ENCODE measurements at regions not wholly inside any gene's neighbourhood (a gene's known extent, or its start where the extent isn't known, plus 50 kb on each side); places are given as distances from the start of the nearest gene placed in this dataset.
"Not testable (repeated sequence)": the region's sequence is repeated elsewhere in the genome, so short reads cannot be mapped to it uniquely, and the experiment has no call there.

DNA sequence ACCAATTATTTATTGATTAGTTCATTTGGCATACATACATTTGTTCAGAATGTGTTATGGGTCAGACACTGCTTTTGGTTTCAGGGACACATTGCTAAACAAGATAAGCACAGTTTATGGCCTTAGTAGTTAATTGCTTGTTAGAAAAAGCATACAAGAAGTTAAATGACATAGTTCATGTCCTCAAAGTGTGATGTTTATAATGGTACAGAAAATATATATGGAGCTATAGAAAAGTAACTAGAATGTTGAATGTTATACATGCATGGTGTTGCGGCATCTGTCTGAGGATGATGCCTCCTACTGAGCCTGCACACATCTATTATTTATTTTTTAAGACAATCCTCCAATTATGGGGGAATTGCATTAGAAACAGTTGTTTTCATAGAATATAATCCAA, 1476.3 kb upstream of the PCDH7 start:
- DNase-seq = no peak

DNA sequence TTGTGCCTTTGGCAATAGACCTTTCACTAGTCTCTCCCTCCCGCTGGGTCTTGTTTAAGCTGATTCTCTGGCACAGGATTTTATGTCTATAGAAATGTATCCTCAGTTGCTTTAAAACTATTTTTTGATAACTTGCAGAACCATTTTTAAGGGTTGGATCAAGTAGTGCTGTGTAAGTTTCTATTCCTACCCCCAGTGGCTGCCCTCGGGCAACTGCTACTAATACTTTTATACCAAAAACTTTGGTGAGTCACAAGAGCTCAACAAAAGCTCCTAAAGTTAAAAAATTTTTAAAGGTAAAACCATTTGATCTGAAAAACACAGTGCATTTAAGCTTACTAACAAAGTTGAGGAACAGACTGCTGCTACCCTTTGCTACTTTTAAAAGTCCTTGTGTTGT, 1460.6 kb upstream of the PCDH7 start:
- DNase-seq = no peak

DNA sequence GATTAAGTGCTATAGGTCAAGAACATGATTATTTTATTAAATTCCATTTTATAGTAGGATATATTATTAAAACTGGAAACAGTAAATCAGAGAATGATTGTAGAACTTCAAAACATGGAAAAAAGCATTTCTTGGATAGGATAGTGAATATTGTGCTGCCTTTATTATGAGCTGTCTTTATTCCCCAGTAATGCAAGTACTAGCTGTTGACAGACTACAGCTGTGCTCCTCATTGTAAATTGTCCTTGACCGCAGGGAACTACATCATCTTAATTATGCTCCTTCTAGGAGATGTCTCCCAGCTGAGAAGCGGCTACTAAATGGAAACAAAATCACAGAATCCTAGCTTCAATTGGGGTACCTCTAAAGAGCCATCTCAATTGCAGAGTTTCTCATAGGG, 1457.2 kb upstream of the PCDH7 start:
- DNase-seq = no peak

DNA sequence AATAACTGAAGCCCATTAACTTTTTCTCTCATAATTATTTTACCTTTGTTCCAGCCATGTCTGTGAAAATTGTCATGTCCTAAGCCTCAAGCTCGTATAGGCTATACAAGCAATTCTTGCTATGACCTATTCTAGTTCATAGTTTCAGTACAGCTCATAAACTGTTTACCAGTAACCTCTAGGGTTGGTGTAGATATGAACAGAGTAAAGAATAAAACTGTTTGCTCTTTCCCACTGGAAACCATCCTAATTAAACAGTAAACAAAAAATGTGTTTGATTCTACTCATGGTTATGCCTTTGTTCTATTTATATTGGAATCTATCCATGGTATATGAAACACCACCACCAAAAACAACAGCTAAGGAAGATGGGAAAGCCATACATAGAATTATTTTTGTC, 1444.0 kb upstream of the PCDH7 start:
- no peak for DNase-seq

DNA sequence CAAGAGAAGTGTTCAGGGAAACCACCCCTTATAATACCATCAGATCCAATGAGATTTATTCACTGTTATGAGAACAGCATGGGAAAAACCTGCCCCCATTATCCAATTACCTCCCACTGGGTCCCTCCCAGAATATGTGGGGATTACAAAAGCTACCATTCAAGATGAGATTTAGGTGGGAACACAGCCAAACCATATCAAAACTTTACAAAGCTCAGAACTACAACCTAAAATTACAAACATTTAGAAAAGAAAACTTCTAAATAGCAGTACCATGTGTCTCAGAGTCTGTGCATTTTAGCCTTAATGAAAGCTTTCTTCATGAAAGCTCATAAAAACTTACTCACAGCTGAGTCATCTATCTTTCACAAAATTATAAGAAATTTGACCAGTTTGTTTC, 1442.8 kb upstream of the PCDH7 start:
- peak; percentile 44 for DNase-seq

DNA sequence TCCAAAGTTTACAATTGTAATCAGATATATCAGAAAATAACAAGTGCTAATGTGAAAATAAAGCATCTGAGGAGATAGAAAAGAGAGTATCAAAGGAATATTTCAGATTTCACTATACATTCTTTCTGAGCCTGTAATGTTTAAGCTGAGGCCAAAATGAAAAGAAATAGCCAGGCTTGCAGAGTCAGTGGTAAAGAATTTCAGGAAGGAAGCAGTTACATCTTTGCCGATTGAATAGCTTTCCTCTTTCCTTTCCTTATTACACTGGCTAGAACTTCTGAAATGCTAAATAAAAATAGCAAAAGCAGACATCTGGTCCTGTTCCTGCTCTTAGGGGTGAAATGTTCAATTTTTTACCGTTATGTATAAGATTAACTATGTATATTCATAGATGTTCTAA, 1441.6 kb upstream of the PCDH7 start:
- DNase-seq = peak; percentile 65

DNA sequence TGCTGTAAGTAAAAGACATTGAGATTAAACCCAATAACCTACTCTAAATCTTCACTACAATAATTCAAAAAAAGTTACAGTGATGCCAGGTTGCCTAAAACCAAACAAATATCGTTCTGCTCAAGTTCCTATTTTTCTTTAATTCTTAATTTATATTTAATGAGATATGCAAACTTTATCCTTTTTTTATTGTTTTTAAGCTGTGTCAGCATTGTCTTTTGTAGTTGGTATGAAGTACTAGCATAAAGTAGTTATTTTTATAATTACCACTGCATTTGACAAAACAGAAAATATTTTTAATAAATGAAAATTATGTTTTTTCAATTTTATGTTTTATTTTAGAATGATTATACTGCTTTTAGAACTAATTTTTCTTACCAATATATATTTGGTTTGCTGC, 1431.1 kb upstream of the PCDH7 start:
- DNase-seq = no peak

DNA sequence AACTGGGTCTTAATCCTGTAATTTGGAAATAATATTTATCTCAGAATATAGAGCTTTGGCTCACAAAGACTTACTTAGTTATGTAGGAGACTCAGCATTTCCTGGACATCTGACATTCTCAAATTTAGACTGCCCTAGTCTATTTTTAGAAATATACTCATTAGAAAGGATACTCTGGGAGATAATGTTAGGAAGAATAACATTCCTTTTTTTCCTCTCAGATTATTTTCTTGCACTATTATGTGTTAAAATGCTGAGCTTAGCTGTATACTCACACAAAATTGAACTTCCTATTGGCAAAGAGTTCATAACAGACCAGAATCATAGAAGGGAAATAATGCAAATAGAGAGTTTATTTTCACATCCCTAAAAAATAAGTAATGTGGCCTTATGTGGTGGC, 1424.9 kb upstream of the PCDH7 start:
- no peak for DNase-seq

DNA sequence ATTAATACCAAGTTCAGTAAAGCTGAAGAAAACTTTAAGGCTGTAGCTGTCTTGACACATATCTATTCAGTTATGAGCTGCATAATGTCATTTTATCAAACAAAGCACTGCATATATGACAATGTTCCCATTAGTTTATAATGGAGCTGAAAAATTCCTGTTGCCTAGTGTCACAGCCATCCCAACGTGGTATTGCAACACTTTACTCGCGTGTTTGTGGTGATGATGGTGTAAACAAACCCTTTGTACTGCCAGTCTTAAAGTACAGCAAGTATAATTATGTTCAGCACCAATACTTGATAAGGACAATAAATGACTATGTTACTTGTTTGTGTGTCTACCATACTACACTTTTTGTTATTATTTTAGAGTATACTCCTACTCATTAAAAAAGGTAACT, 1415.6 kb upstream of the PCDH7 start:
- no peak for DNase-seq

DNA sequence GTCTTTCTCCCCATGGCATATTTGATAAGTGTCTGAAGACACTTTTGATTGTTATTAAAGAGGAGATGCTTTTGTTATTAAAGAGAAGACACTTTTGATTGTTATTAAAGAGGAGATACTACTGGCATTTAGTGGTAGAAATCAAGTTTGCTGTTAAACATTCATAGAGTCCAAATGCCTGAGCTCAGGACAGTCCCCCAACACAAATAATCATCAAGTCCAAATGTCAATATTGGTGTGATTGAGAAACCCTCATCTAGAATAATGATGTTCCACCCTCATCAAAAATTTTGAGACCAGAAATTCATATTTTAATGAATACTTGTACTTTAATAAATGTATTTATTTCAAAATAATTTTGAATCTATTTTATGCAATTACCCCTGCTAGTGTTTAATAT, 1412.9 kb upstream of the PCDH7 start:
- DNase-seq = no peak

DNA sequence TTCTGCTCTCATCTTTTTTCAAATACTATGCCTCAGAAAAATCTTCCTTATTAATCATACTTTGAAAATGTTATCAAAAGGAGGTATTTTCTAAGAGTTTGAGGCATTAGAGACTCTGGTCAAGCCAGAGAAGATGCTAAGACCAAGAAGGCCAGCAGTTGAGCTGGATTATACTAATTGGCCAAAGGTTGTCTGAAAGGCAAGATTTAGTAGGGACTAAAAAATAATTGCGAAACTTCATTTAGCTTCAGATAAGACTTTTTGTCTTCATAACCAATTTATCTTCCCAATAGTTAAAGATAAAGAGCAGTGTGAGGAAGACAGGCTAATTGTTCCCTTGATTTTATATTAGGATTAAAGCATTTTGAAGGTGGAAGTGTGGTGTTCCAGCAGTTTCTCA, 1412.4 kb upstream of the PCDH7 start:
- peak; percentile 9 for DNase-seq

DNA sequence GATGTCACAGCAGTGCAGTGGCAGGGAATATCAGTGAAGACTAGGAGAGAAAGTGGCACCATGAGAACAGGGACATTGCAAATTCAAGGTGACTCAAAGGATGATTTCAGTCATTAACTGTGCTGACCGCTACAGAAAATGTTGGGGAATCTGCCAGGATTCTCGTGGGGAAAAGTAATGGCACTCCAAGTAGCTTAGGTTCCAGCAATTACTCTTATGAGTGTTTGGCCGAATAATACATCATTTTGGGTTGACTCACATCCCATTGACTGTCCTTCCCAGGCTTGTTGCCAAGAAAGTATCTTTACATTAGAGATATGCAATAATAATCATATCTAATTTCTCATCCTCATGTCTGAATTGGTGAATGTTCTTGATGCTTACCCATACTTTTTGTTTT, 1411.1 kb upstream of the PCDH7 start:
- peak; percentile 84 for DNase-seq

DNA sequence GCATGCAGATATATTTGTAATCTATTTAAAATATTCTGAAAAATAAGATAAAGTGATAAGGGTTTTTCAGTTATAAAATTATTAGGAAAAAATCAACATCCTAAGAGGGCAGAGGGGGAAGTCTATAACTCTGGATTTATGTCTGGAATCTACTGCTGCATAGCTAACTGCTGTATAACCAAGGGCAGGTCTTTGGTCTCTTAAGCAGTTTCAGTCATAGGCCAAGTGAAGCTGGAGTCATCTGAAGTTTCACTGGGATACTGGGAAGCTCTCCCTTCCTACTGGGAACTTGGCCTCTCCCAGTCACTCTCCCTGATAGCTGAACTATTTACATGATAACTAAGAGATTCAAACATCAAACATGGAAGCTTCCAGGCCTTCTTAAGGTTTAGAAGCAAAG, 1409.9 kb upstream of the PCDH7 start:
- peak; percentile 19 for DNase-seq

DNA sequence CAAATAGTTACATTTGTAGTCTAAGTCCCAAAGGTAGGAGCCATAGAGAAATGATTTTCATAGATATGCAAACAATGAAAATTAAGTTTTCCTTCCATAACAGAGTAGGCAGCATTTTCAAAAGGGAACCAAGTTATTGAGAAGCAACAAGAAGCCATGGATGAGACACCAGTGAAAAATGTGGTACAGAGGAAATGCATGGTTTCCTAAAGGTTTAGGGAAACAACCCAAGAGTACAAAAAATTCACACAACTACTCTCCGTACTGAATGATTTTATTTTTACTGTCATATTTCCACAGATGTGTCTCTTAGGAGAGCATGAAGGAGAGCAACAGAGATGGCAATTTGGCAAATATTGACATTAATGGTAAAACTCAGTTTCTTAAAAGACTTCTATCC, 1408.9 kb upstream of the PCDH7 start:
- DNase-seq = peak; percentile 52

DNA sequence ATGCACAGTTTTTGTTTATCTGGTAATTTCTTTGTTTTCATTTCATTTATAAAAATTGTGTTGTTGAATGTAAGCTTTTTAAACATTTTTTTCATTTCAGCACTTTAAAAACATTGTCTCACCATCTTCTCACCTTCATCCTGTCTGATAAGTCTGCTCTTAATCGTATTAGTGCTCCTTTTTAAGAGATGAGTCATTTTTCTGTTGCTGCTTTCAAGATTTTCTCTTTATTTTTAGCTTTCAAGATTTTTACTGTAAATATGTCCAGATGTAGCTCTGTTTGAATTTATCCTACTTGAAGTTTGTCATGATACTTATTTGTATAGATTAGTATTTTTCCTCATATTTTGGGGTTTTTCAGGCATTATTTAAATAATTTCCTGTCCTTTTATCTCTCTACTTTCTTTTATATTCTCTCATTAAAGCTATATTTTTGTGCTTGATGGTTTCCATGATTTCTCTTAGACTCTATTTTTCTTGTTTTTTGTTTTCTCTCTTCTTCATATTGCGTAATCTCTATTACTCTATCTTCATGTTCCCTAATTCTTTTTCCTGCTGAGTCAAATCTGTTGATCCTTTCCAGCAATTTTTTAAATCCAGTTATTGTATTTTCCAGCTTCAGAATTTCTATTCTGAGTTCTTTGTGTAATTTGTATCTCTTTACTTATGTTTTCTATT, 1400.4 kb upstream of the PCDH7 start:
- DNase-seq = no peak

DNA sequence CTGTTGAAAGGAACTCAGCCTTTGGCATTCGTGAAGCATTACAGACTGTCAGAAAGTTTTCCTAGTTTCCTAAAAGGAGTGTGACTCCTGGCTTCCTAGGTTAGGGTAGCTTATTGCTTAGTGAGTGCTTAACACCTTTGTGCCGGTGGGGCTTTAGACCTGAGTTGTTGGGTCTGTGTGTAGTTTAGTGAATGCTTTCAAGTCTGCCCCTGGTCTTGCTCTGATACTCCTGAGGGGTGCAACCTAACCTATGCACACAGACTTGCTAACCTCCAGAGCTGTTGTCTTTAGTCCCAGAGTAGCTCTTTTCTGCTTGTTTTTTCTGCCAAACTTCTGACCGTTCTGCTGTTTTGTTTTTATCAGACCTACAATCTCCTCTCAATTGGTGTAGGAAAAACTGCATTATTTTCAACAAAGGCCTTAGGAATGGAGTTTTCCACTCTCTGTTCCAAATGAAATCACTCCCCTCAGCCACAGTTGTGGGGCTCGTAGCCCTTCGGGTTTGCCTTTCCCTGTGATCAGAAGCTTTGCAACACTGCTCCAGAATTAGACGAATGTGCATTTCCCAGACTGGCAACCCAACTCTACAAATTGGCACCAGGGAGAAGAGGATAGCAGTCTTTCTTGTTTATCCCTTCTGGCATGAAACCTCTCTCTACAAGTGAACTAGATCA, 1399.1 kb upstream of the PCDH7 start:
- DNase-seq = no peak

DNA sequence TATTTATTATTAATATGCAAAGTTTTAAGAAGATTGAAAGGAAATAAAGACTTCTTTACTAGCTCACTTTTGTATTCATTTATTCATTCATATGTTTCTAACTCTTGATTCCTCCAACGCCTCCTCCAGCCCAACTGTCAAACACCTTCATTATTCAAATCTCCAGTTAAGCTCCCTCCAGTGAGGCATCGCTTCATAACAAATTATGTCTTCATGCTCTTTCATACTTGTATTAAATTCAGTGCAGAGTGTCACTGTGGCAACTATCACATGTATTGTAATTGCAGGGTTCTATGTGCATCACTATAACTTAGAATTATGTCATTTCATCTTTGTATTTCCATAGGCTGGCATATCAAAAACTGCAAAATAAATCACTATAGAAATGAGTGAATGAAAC, 1394.2 kb upstream of the PCDH7 start:
- no peak for DNase-seq

DNA sequence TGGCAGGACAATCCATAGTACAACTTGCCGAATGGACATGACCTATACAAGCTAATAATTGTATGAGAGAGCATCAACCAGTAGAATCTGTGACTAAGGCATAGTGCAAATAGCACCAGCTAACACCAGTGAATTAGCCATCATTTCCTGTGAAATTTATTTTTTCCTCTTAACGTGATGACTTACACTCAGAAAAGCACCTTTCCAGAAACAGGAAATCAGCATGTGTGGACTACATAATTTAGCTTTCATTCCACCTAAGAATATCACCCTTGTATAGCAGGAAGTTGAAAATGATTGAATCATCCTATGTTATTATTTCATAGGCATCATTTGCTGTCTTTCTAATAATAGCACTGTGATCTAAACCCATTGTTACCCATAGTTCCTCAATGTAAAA, 1393.4 kb upstream of the PCDH7 start:
- DNase-seq = peak; percentile 20

DNA sequence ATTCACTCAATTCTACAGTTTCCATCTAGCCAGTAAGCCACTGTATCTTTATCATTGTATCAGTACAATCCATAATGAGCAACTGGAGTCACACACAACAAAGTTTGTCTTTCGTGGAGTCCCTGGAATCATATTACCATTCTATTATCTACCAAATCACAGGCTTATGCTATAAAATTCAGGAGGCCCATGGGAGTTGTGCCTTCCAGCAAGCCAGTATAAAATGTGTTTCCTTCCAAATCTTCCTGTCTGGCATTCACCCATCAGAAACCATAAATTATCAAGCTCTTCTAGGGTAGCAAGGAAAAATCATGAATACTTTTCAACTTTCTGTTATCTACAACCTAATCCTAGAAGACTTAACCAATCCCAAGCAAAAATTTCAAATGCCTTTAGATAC, 1383.3 kb upstream of the PCDH7 start:
- DNase-seq = peak; percentile 18

DNA sequence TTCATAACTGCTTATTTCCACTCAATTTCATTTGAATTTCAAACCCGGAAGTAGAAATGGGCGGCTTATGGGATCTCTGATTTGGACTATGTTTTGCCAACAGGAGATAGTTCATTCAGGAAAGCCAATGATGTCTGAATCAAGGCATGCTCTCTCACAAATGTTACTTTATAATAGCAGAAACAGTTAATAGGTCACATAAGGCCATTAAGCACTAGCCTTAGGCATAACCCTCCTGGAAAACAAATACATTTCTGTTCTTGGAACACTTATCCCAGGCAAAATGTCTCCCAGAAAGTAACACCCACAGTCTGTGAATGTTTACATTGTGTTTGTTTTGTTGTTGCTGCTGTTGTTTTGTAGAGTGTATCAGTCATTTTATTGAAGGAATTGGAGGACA, 1347.2 kb upstream of the PCDH7 start:
- no peak for DNase-seq

DNA sequence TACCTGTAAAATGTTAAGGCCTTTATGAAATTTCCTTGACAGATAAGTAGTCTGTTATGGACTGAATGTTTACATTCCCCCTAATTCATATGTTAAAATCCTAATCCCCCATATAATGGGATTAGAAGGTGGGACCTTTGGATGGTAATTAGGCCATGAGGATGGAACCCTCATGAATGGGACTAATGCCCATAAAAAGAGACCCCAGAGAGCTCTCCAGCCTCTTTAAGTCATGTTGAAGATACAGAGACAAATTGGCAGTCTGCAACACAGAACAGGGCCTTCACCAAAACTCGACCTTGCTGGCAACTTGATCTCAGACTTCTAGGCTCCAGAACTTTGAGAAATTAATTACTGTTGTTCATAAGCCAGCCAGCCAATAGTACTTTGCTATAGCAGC, 1344.5 kb upstream of the PCDH7 start:
- DNase-seq = no peak

DNA sequence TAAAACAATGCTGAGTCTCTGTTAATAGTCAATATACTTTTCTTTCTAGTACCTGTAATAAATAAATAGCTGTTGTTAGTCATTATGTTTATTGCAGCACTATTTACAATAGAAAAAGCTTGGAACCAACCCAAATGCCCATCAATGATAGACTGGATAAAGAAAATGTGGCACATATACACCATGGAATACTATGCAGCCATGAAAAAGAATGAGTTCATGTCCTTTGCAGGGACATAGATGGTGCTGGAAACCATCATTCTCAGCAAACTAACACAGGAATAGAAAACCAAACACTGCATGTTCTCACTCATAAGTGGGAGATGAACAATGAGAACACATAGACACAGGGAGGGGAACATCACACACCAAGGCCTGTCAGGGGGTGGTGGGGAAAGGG, 1341.9 kb upstream of the PCDH7 start:
- not testable (repeated sequence) for DNase-seq

DNA sequence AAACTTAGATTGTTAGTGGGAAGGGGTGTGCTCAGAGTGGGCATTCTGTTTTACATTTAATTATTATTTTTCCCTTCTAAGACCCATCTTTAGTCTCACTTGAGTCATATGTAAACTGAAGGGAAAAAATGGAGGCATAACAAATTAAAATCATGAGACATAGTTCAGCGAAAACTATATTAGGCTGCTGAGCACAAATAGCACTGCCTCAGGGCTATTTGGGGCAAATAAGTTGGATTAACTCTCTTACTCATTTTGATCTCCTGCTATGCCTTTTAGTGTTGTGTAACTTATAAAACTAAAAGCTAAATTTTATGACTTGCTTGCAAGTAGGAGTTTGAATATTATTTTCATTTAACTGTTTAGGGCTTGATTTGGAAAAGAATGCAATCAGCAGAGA, 1329.2 kb upstream of the PCDH7 start:
- no peak for DNase-seq

DNA sequence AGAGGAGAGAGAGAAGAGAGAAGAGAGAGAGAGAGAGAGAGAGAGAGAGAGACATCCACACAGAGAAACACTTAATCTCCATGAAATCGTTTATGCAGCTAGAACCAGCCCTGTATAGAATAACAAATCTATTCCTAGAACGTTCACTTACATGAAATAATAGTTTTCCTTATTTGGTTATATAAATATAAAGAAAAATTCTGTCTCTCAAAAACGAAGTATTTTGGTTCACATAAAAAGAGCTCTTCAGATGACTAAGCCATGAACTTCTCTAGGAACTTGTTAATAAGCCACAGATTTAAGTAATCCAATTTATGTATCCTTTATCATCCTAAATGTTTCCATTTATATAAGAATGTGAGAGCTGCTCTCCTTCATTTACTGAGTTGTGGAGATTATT, 1315.1 kb upstream of the PCDH7 start:
- peak; percentile 53 for DNase-seq

DNA sequence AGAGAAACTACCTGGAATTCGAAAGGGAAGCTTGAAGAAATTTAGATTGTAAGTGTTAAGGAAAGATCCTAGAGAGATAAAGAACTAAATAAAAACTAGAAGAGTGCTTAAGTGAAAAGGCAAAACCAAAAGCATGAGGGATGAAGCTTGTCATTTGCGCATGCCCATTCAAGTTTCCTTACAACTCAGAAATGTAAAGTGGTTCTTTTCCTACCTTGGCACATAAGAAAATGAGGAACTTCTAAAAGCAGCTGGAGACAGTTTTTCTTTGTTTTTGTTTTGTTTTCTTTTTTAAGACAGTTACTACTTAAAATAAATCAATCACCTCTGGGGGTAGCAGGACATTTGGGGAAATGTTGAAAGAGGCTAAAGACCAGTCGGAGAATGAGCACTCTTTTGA, 1304.4 kb upstream of the PCDH7 start:
- DNase-seq = no peak
